WTC11 (cell line): ENCODE measurements at regions not wholly inside any gene's neighbourhood (a gene's known extent, or its start where the extent isn't known, plus 50 kb on each side); places are given as distances from the start of the nearest gene placed in this dataset.

Experiments used
- ATAC-seq: fragments of 200-7000 bp; cut with Tn5 transposase; 2 replicates; pipeline ENCODE4 v1.10.0; 2021; ENCODE audit warnings: mild to moderate bottlenecking, moderate library complexity
- CTCF ChIA-PET: fragments of 300-600 bp; sonication (Branson Sonifier 250); formaldehyde crosslinking; loops from one replicate; lab custom pipeline; 2021; ENCODE audit warnings: antibody characterized with exemption; lab: Charles Lee
- POLR2A ChIA-PET: fragments of 350-600 bp; sonication (Branson Sonifier 250); formaldehyde crosslinking; loops from one replicate; lab custom pipeline; 2021; ENCODE audit warnings: antibody characterized with exemption; lab: Charles Lee
- DNase-seq: peaks from one replicate; pipeline ENCODE4 v3.0.0; 2021; ENCODE audit warnings: low spot score
- H3K27ac Mint-ChIP-seq: 2 replicates; pipeline ENCODE4 v1.8.0; 2021; ENCODE audit warnings: mixed read lengths
- H3K27me3 Mint-ChIP-seq: 2 replicates; pipeline ENCODE4 v1.8.0; 2021; ENCODE audit warnings: low read depth, mild to moderate bottlenecking, moderate library complexity, mixed read lengths
- H3K36me3 Mint-ChIP-seq: 2 replicates; pipeline ENCODE4 v1.8.0; 2021; ENCODE audit warnings: mixed read lengths
- H3K4me1 Mint-ChIP-seq: 2 replicates; pipeline ENCODE4 v1.8.0; 2022; ENCODE audit warnings: mixed read lengths
- H3K4me3 Mint-ChIP-seq: 2 replicates; pipeline ENCODE4 v1.8.0; 2021; ENCODE audit warnings: mild to moderate bottlenecking, moderate library complexity, mixed read lengths
- H3K9me3 Mint-ChIP-seq: 2 replicates; pipeline ENCODE4 v1.8.0; 2021; ENCODE audit warnings: mixed read lengths
- ATF1 ChIP-seq: sonication (generic); formaldehyde crosslinking; IDR thresholded peaks from 2 replicates; pipeline ENCODE4 v1.8.1; 2023; ENCODE audit warnings: mild to moderate bottlenecking, moderate library complexity, missing genetic modification reagents
- CTCF ChIP-seq: fragments of 200-600 bp; IDR thresholded peaks from 2 replicates; pipeline ENCODE4 v1.8.0; 2022; ENCODE audit warnings: antibody characterized with exemption
- ELF4 ChIP-seq: sonication (generic); formaldehyde crosslinking; IDR thresholded peaks from 2 replicates; pipeline ENCODE4 v1.8.1; 2022; ENCODE audit warnings: low read depth, mild to moderate bottlenecking, moderate library complexity, missing genetic modification reagents
- ESRRA ChIP-seq: sonication (generic); formaldehyde crosslinking; IDR thresholded peaks from 2 replicates; pipeline ENCODE4 v1.8.1; 2022; ENCODE audit warnings: mild to moderate bottlenecking, missing genetic modification reagents, borderline replicate concordance
- FOXP1 ChIP-seq: sonication (generic); formaldehyde crosslinking; IDR thresholded peaks from 2 replicates; pipeline ENCODE4 v1.8.0; 2022; ENCODE audit warnings: missing genetic modification reagents, mild to moderate bottlenecking, moderate library complexity, borderline replicate concordance
- FOXP4 ChIP-seq: sonication (generic); formaldehyde crosslinking; IDR thresholded peaks from 2 replicates; pipeline ENCODE4 v1.8.0; 2022; ENCODE audit warnings: mild to moderate bottlenecking, missing genetic modification reagents
- HMGA2 ChIP-seq: fragments of 250-450 bp; sonication (Bioruptor Pico); IDR thresholded peaks from 2 replicates; pipeline ENCODE4 v1.4.0; 2021; ENCODE audit warnings: mild to moderate bottlenecking, moderate library complexity
- IRF2 ChIP-seq: sonication (generic); formaldehyde crosslinking; IDR thresholded peaks from 2 replicates; pipeline ENCODE4 v1.8.0; 2022; ENCODE audit warnings: low read depth, missing genetic modification reagents, borderline replicate concordance
- MAX ChIP-seq: sonication (generic); formaldehyde crosslinking; IDR thresholded peaks from 2 replicates; pipeline ENCODE4 v1.8.0; 2022; ENCODE audit warnings: mild to moderate bottlenecking, missing genetic modification reagents
- MLX ChIP-seq: sonication (generic); formaldehyde crosslinking; IDR thresholded peaks from 2 replicates; pipeline ENCODE4 v1.8.1; 2023; ENCODE audit warnings: mild to moderate bottlenecking, missing genetic modification reagents, moderate library complexity
- MXD4 ChIP-seq: fragments of 250-450 bp; sonication (Bioruptor Pico); IDR thresholded peaks from 2 replicates; pipeline ENCODE4 v1.8.0; 2021; ENCODE audit warnings: mild to moderate bottlenecking, moderate library complexity, borderline replicate concordance
- NFATC4 ChIP-seq: fragments of 250-450 bp; sonication (Bioruptor Pico); IDR thresholded peaks from 2 replicates; pipeline ENCODE4 v1.9.0; 2021; ENCODE audit warnings: mild to moderate bottlenecking
- NFYB ChIP-seq: sonication (generic); formaldehyde crosslinking; conservative IDR thresholded peaks from 2 replicates; pipeline ENCODE4 v1.8.0; 2022; ENCODE audit warnings: low read depth, missing genetic modification reagents
- OVOL2 ChIP-seq: fragments of 250-450 bp; sonication (Bioruptor Pico); IDR thresholded peaks from 2 replicates; pipeline ENCODE4 v1.9.0; 2021; ENCODE audit warnings: mild to moderate bottlenecking, borderline replicate concordance
- PREB ChIP-seq: sonication (generic); formaldehyde crosslinking; IDR thresholded peaks from 2 replicates; pipeline ENCODE4 v1.8.1; 2022; ENCODE audit warnings: mild to moderate bottlenecking, missing genetic modification reagents, moderate library complexity, borderline replicate concordance
- RORB ChIP-seq: fragments of 250-450 bp; sonication (Bioruptor Pico); IDR thresholded peaks from 2 replicates; pipeline ENCODE4 v1.9.0; 2021; ENCODE audit warnings: mild to moderate bottlenecking
- TCF7 ChIP-seq: sonication (generic); formaldehyde crosslinking; IDR thresholded peaks from 2 replicates; pipeline ENCODE4 v1.8.0; 2022; ENCODE audit warnings: mild to moderate bottlenecking, low read depth, missing genetic modification reagents, moderate library complexity
- TEAD1 ChIP-seq: sonication (generic); formaldehyde crosslinking; IDR thresholded peaks from 2 replicates; pipeline ENCODE4 v1.8.0; 2022; ENCODE audit warnings: mild to moderate bottlenecking, missing genetic modification reagents
- ZBTB21 ChIP-seq: sonication (generic); formaldehyde crosslinking; IDR thresholded peaks from 2 replicates; pipeline ENCODE4 v1.8.1; 2023; ENCODE audit warnings: mild to moderate bottlenecking, missing genetic modification reagents, borderline replicate concordance
- ZNF232 ChIP-seq: sonication (generic); formaldehyde crosslinking; IDR thresholded peaks from 2 replicates; pipeline ENCODE4 v1.8.0; 2022; ENCODE audit warnings: mild to moderate bottlenecking, missing genetic modification reagents
- ZNF317 ChIP-seq: sonication (generic); formaldehyde crosslinking; IDR thresholded peaks from 2 replicates; pipeline ENCODE4 v1.8.1; 2023; ENCODE audit warnings: low read depth, mild to moderate bottlenecking, moderate library complexity, missing genetic modification reagents, borderline replicate concordance
- ZNF416 ChIP-seq: fragments of 250-450 bp; sonication (Bioruptor Pico); IDR thresholded peaks from 2 replicates; pipeline ENCODE4 v1.9.0; 2021; ENCODE audit warnings: mild to moderate bottlenecking, inconsistent platforms
- TF ChIP-seq, protein P1 (sequence below): sonication (generic); formaldehyde crosslinking; IDR thresholded peaks from 2 replicates; pipeline ENCODE4 v1.8.0; 2022; ENCODE audit warnings: mild to moderate bottlenecking, missing genetic modification reagents
- TF ChIP-seq, protein P2 (sequence below): fragments of 250-450 bp; sonication (Bioruptor Pico); conservative IDR thresholded peaks from 2 replicates; pipeline ENCODE4 v1.9.0; 2021; ENCODE audit warnings: mild to moderate bottlenecking

DNA sequence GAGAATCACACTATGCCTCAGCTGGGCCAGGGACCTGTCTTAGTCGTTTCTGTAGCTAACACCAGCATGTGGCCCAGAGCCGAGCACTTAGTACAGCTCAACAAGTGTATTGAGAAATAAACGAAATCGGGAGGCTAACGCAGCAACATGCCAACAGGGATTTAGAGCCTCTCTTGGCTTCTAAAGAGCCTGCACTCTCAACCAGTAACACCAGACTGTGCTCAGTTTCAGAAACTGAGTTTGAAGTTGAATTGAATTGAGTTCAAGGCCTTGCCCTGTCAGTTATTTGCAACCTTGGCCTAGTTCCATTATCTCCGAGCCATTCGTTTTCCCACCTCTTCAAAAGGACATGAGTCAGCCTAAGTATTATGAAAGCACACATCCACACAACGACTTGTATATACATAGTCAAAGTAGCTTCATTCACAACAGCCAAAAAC lies 71.3 kb upstream of the LDB2 start:
- POLR2A ChIA-PET: no interaction called here
- Mint-ChIP-seq H3K9me3 (peaks cover 19% of the 10 kb centered on the region), H3K27me3 (no peaks in the 10 kb centered on the region), H3K27ac (no peak overlapping the region), H3K36me3 (peaks cover 1% of the 10 kb centered on the region; the same call in 1 of the 2 replicates), H3K4me1 (peaks cover 45% of the 10 kb centered on the region), H3K4me3 (no peak overlapping the region)
- DNase-seq (no peak), ATAC-seq (no peak)
- CTCF ChIA-PET: interaction anchor here (1.3 kb wide), 1 partner anchor 10 kb away, joined by 5 read pairs; no protein-coding TSS in a partner anchor
- TF ChIP-seq MAX (no peak), FOXP1 (CRISPR knock-in tag) (no peak)

DNA sequence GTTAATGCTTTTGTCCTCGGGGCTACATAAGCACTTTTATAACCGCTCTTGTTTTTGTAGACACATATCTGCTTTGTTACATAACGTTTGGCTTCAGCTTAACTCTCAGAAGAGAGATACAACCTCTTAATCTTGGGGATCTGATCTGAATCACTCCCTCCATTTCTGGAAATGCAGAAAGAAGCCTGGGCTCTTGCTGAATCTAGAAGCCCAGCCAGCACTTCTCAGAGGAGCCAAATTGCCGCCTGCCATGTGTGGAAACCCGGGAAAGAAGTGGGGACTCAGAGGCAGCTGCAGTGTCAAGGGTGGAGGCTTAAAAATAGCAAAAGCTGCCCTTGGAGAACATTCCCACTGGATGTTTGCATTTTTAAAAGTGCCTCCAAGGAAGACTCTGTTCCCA lies 69.3 kb upstream of the LDB2 start:
- peaks cover 36% of the 10 kb centered on the region for H3K9me3 Mint-ChIP-seq
- POLR2A ChIA-PET: no interaction called here
- H3K27me3 Mint-ChIP-seq: no peaks in the 10 kb centered on the region
- no peak for DNase-seq
- H3K4me3 Mint-ChIP-seq: no peak overlapping the region
- peaks cover 27% of the 10 kb centered on the region for H3K4me1 Mint-ChIP-seq
- ATAC-seq: no peak
- 0 out of 2 replicates have a peak overlapping the region, but pooled peaks have one; percentile 43 for H3K27ac Mint-ChIP-seq
- no peak for TF ChIP-seq NFATC4
- no peak for TF ChIP-seq MAX
- TF ChIP-seq ATF1: no peak
- TF ChIP-seq PREB (CRISPR knock-in tag): no peak
- TF ChIP-seq NFYB (CRISPR knock-in tag): no peak
- TF ChIP-seq MLX: no peak
- TF ChIP-seq, protein P1, sequence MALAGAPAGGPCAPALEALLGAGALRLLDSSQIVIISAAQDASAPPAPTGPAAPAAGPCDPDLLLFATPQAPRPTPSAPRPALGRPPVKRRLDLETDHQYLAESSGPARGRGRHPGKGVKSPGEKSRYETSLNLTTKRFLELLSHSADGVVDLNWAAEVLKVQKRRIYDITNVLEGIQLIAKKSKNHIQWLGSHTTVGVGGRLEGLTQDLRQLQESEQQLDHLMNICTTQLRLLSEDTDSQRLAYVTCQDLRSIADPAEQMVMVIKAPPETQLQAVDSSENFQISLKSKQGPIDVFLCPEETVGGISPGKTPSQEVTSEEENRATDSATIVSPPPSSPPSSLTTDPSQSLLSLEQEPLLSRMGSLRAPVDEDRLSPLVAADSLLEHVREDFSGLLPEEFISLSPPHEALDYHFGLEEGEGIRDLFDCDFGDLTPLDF: no peak
- TF ChIP-seq HMGA2 (CRISPR knock-in tag): no peak
- TF ChIP-seq ESRRA (CRISPR knock-in tag): no peak
- TF ChIP-seq ZNF317 (CRISPR knock-in tag): no peak
- no peak for TF ChIP-seq TCF7 (CRISPR knock-in tag)
- TF ChIP-seq MXD4: no peak
- TF ChIP-seq TEAD1: no peak
- no peak for TF ChIP-seq FOXP1 (CRISPR knock-in tag)
- TF ChIP-seq, protein P2, sequence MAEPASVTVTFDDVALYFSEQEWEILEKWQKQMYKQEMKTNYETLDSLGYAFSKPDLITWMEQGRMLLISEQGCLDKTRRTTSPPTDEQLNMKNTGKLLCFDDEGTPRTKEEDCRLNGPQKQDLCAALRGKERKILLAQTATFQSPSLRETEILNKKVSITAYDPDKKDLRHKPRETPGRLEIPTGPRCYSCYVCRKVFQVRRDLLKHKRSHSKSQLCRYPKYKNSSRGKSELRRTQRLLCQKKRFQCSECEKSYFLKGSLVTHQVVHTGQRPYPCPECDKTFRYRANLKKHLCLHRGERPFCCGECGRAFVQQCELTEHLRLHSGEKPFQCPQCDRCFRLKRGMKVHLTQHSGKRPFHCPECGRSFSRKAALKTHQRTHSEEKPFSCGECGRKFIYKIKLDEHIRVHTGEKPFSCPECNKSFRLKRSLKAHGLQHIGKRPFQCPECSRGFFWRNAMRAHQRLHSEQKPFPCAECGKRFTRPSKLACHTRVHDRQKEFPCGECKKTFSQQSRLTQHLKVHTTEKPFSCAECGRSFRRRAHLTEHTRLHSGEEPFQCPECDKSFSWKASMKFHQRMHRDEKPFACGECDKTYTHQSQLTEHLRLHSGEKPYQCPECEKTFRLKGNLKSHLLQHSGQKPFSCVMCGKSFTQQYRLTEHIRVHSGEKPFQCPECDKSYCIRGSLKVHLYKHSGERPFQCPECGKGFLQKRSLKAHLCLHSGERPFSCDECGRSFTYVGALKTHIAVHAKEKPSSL: no peak
- no peak for TF ChIP-seq ZNF232 (CRISPR knock-in tag)
- no peak for TF ChIP-seq RORB (CRISPR knock-in tag)
- no peak for TF ChIP-seq IRF2
- CTCF ChIA-PET: no interaction called here
- H3K36me3 Mint-ChIP-seq: peaks cover 11% of the 10 kb centered on the region

DNA sequence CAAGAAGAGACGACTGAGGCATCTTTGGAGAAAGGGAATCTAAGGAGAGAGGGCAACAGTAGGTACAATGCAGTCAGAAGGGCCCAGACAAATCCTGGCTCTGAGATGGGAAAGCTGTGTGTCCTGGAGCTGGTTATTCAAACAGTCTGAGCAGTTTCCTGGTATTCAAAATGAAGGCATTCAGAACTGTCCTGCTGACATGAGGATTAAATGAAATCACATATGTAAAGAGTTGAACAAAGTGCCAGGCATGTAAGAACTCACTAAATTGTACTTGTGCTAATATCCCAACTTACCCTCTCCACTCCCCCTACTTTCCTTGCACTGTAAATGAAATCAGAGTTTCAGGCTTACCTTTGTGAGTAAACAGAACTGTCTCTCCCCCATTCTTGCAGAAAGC lies 60.9 kb upstream of the LDB2 start:
- Mint-ChIP-seq H3K27ac (peak overlapping the region; percentile 44), H3K4me3 (no peak overlapping the region), H3K4me1 (peaks cover 35% of the 10 kb centered on the region), H3K9me3 (peaks cover 47% of the 10 kb centered on the region), H3K36me3 (peaks cover 35% of the 10 kb centered on the region), H3K27me3 (peaks cover 4% of the 10 kb centered on the region; the same call in 1 of the 2 replicates)
- no peak for DNase-seq
- CTCF ChIA-PET: interaction anchor here (0.6 to 2.4 kb wide), 11 partner anchors 10 to 350 kb away, joined by 3 to 11 read pairs (median 5); no protein-coding TSS in a partner anchor
- ATAC-seq: peak; percentile 30
- POLR2A ChIA-PET: interaction anchor here (0.6 to 1.0 kb wide), 3 partner anchors 12 to 219 kb away, joined by 3 to 4 read pairs (median 3); no protein-coding TSS in a partner anchor
- TF ChIP-seq CTCF (no peak), ZNF416 (no peak), FOXP4 (no peak), ZBTB21 (CRISPR knock-in tag) (no peak), OVOL2 (CRISPR knock-in tag) (no peak), ELF4 (CRISPR knock-in tag) (no peak)
